ENCODE measurements at regions not wholly inside any gene's neighbourhood (a gene's known extent, or its start where the extent isn't known, plus 50 kb on each side); places are given as distances from the start of the nearest gene placed in this dataset.
"Not testable (repeated sequence)": the region's sequence is repeated elsewhere in the genome, so short reads cannot be mapped to it uniquely, and the experiment has no call there.

GRCh38 chr1:220942278-220942677, 63.0 kb downstream of the HLX start:
- no peaks in the 10 kb centered on the region for H3K9me3 ChIP-seq
- H3K4me3 ChIP-seq = no peak overlapping the region
- WGBS, 2 donors = 89 to 92% methylated on average over 5 of the region's 5 CpGs
- no peaks in the 10 kb centered on the region for H3K27me3 ChIP-seq
- no peak for DNase-seq
- no peak overlapping the region for H3K27ac ChIP-seq
- intact Hi-C loops (cut with DNase I; ENCODE audit: low total_unique reads) = no loop called here
- H3K36me3 ChIP-seq (ENCODE audit: low read depth, missing control alignments) = no peaks in the 10 kb centered on the region
- no peaks in the 10 kb centered on the region for H3K4me1 ChIP-seq
- no peak for TF ChIP-seq CTCF (IDR thresholded peaks at IDR 0.05)
- TF ChIP-seq POLR2A (IDR thresholded peaks at IDR 0.05) = no peak

GRCh38 chr1:220942914-220943313, 63.7 kb downstream of the HLX start:
- H3K4me3 ChIP-seq; intact Hi-C loops (cut with DNase I; ENCODE audit: low total_unique reads); H3K4me1 ChIP-seq; H3K27me3 ChIP-seq; H3K36me3 ChIP-seq (ENCODE audit: low read depth, missing control alignments); DNase-seq; H3K9me3 ChIP-seq; H3K27ac ChIP-seq: not testable (repeated sequence)
- 88 to 94% methylated on average over 2 of the region's 2 CpGs for WGBS, 2 donors

- Histone ChIP-seq H3K4me1 (no peaks in the 10 kb centered on the region), H3K4me3 (no peak overlapping the region), H3K9me3 (no peaks in the 10 kb centered on the region), H3K36me3 (ENCODE audit: low read depth, missing control alignments) (no peaks in the 10 kb centered on the region), H3K27me3 (no peaks in the 10 kb centered on the region), H3K27ac (no peak overlapping the region)
- no peak for DNase-seq
- TF ChIP-seq CTCF (IDR thresholded peaks at IDR 0.05) (no peak), POLR2A (IDR thresholded peaks at IDR 0.05) (no peak)
- intact Hi-C loops (cut with DNase I; ENCODE audit: low total_unique reads) = no loop called here
- WGBS, 2 donors = 25 to 31% methylated on average over 2 of the region's 2 CpGs
Measured at GRCh38 chr1:220943319-220943996, 64.2 kb downstream of the HLX start.

- Histone ChIP-seq H3K36me3 (ENCODE audit: low read depth, missing control alignments) (no peaks in the 10 kb centered on the region), H3K4me3 (no peak overlapping the region), H3K4me1 (no peaks in the 10 kb centered on the region), H3K27ac (no peak overlapping the region), H3K27me3 (no peaks in the 10 kb centered on the region), H3K9me3 (no peaks in the 10 kb centered on the region)
- TF ChIP-seq CTCF (IDR thresholded peaks at IDR 0.05) (no peak), POLR2A (IDR thresholded peaks at IDR 0.05) (no peak)
- intact Hi-C loops (cut with DNase I; ENCODE audit: low total_unique reads) = no loop called here
- DNase-seq = no peak
Measured at GRCh38 chr1:220950576-220950975, 71.3 kb downstream of the HLX start.

- Histone ChIP-seq H3K4me1 (no peaks in the 10 kb centered on the region), H3K36me3 (ENCODE audit: low read depth, missing control alignments) (no peaks in the 10 kb centered on the region), H3K9me3 (no peaks in the 10 kb centered on the region), H3K27ac (no peak overlapping the region), H3K4me3 (no peak overlapping the region), H3K27me3 (no peaks in the 10 kb centered on the region)
- 16 to 26% methylated on average over 3 of the region's 3 CpGs for WGBS, 2 donors
- no peak for DNase-seq
- intact Hi-C loops (cut with DNase I; ENCODE audit: low total_unique reads) = no loop called here
- TF ChIP-seq CTCF (IDR thresholded peaks at IDR 0.05) = no peak
- no peak for TF ChIP-seq POLR2A (IDR thresholded peaks at IDR 0.05)
Measured at GRCh38 chr1:220952961-220953643, 73.9 kb downstream of the HLX start.

All from testis (tissue), 2 donors.